Astrocyte of the cerebellum (primary cell): ENCODE measurements at regions not wholly inside any gene's neighbourhood (a gene's known extent, or its start where the extent isn't known, plus 50 kb on each side); places are given as distances from the start of the nearest gene placed in this dataset.

Source experiments
- DNase-seq: peaks from one replicate; pipeline ENCODE4 v3.0.0-alpha.2; 2011; ENCODE audit warnings: low read depth
- H3K4me3 ChIP-seq: 2 replicates; pipeline ENCODE4 v1.5.1; 2011; ENCODE audit warnings: mild to moderate bottlenecking, low read depth, low read length, moderate library complexity
- in situ Hi-C: cut with HindIII; loops from 2 replicates; pipeline ENCODE4 v1.10.0; 2017; ENCODE audit warnings: low sequenced_read_pairs
- TF ChIP-seq, protein P1 (sequence below): IDR thresholded peaks from 2 replicates; pipeline ENCODE4 v1.5.1; 2012; ENCODE audit warnings: low read length, low read depth, moderate library complexity, mild to moderate bottlenecking; ENCODE audit errors: missing control alignments

DNA sequence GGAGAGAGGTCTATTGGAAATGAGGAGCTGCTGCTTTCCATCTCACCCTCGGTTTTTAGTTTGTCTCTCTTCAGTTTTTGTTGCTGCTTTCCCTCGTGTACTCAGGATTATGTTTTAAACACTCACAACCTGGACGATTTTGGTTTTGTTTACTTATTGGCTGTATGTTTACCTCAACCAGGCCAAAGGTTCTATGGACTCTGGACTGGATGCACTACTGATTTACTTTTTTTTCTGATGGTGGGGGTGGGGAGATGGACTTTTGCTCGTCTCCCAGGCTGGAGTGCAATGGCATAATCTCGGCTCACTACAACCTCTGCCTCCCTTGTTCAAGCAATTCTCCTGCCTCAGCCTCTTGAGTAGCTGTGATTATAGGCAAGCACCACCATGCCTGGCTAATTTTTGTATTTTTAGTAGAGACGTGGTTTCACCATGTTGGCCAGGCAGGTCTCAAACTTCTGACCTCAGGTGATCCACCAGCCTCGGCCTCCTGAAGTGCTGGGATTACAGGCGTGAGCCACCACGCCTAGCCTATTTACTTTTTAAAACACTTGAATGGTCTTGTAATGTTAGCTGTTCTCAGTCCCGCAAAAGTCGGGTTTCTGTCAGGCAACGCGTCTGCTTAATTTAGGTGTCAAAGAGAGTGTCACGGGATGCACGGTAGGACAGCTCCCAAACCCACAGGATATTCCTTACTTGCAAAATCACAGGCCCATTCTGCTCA lies 148.2 kb upstream of the RIPOR2 start:
- H3K4me3 ChIP-seq: no peak overlapping the region
- DNase-seq: no peak
- in situ Hi-C loops: no loop called here
- TF ChIP-seq, protein P1, sequence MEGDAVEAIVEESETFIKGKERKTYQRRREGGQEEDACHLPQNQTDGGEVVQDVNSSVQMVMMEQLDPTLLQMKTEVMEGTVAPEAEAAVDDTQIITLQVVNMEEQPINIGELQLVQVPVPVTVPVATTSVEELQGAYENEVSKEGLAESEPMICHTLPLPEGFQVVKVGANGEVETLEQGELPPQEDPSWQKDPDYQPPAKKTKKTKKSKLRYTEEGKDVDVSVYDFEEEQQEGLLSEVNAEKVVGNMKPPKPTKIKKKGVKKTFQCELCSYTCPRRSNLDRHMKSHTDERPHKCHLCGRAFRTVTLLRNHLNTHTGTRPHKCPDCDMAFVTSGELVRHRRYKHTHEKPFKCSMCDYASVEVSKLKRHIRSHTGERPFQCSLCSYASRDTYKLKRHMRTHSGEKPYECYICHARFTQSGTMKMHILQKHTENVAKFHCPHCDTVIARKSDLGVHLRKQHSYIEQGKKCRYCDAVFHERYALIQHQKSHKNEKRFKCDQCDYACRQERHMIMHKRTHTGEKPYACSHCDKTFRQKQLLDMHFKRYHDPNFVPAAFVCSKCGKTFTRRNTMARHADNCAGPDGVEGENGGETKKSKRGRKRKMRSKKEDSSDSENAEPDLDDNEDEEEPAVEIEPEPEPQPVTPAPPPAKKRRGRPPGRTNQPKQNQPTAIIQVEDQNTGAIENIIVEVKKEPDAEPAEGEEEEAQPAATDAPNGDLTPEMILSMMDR: no peak

GRCh38 chr6:25084508-25084833 lies 148.7 kb upstream of the RIPOR2 start:
- DNase-seq: no peak
- in situ Hi-C loops: no loop called here
- TF ChIP-seq, protein P1: no peak
- H3K4me3 ChIP-seq: no peak overlapping the region

- no peak overlapping the region for H3K4me3 ChIP-seq
- TF ChIP-seq, protein P1: no peak
- in situ Hi-C loops: no loop called here
- DNase-seq: no peak
Measured at GRCh38 chr6:25085756-25086155, 150.0 kb upstream of the RIPOR2 start.

GRCh38 chr6:25086500-25087091 lies 150.8 kb upstream of the RIPOR2 start:
- no peak overlapping the region for H3K4me3 ChIP-seq
- no peak for DNase-seq
- TF ChIP-seq, protein P1: no peak
- in situ Hi-C loops: no loop called here

DNA sequence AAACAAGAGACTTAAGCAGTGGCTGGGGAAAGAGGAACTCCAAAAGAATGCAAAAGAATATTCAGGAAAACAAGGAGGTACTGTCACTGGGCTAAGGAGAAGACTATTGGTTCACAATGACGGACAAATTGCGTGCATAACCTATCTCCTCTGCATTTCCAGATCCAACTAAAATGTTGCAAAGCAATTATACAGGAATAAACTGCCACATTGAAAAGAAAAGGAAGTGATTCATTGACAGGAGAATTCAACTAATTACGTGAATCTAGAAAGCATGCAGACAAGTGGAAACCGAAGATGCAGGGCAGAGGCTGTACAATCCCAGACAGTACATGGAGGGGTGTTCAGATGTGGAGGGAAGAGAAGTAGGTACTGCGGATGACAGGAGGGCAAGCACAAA lies 152.8 kb upstream of the RIPOR2 start:
- DNase-seq: no peak
- H3K4me3 ChIP-seq: no peak overlapping the region
- TF ChIP-seq, protein P1: no peak
- in situ Hi-C loops: no loop called here

GRCh38 chr6:25089442-25089841 lies 153.7 kb upstream of the RIPOR2 start:
- DNase-seq: no peak
- no peak overlapping the region for H3K4me3 ChIP-seq
- TF ChIP-seq, protein P1: no peak
- in situ Hi-C loops: no loop called here
